HEK293 (cell line): ENCODE measurements at regions not wholly inside any gene's neighbourhood (a gene's known extent, or its start where the extent isn't known, plus 50 kb on each side); places are given as distances from the start of the nearest gene placed in this dataset.

Experiments
- CTCF ChIP-seq: fragments of 450-650 bp; formaldehyde crosslinking; IDR thresholded peaks from 2 replicates; pipeline ENCODE4 v1.5.1; 2016; ENCODE audit warnings: missing biosample characterization, missing genetic modification characterization
- TCF7L2 ChIP-seq: IDR thresholded peaks from 2 replicates; pipeline ENCODE4 v1.6.1; 2011; ENCODE audit warnings: low read depth, mild to moderate bottlenecking, inconsistent platforms, low read length, moderate library complexity, borderline replicate concordance
- ZNF777 ChIP-seq: fragments of 450-650 bp; formaldehyde crosslinking; IDR thresholded peaks from 2 replicates; pipeline ENCODE4 v1.5.1; 2017; ENCODE audit warnings: missing biosample characterization, missing genetic modification characterization, borderline replicate concordance

GRCh38 chr19:31956771-31957392, 388.5 kb upstream of the ZNF507 start:
- TF ChIP-seq CTCF (tag by site-specific recombination) (no peak), TCF7L2 (no peak), ZNF777 (no peak)
